PFSK-1 (cell line): ENCODE measurements at regions not wholly inside any gene's neighbourhood (a gene's known extent, or its start where the extent isn't known, plus 50 kb on each side); places are given as distances from the start of the nearest gene placed in this dataset.

Experiments
- FOXP2 ChIP-seq: optimal IDR thresholded peaks from 2 replicates; pipeline ENCODE3; 2011; ENCODE audit warnings: borderline replicate concordance, control low read depth, inconsistent platforms; ENCODE audit not compliant: insufficient read depth; ENCODE audit errors: extremely low read length, extremely low read depth
- POLR2AphosphoS5 ChIP-seq: IDR thresholded peaks from 2 replicates; pipeline ENCODE4 v1.6.1; 2012; ENCODE audit warnings: low read depth, mild to moderate bottlenecking, control low read depth, low read length, moderate library complexity
- REST ChIP-seq, 2 experiments: IDR thresholded peaks; 2 replicates each; pipeline versions ENCODE4 v1.6.1 to v1.8.0; 2011 to 2012; ENCODE audit warnings: low read depth in 2 of 2, low read length in 2 of 2, control low read depth in 1 of 2, inconsistent platforms in 1 of 2, mild to moderate bottlenecking in 1 of 2, moderate library complexity in 1 of 2; ENCODE audit not compliant: insufficient read depth in 1 of 2
- SIN3A ChIP-seq: IDR thresholded peaks from 2 replicates; pipeline ENCODE4 v1.6.1; 2012; ENCODE audit warnings: mild to moderate bottlenecking, low read length, moderate library complexity, borderline replicate concordance; ENCODE audit not compliant: insufficient read depth
- TAF1 ChIP-seq: IDR thresholded peaks from 2 replicates; pipeline ENCODE4 v1.6.1; 2012; ENCODE audit warnings: low read length, control low read depth, borderline replicate concordance; ENCODE audit not compliant: insufficient read depth

GRCh38 chrX:20767346-20767745 is 500.6 kb upstream of the RPS6KA3 start:
- no peak for TF ChIP-seq SIN3A

GRCh38 chrX:20756585-20756984 is 489.9 kb upstream of the RPS6KA3 start:
- TF ChIP-seq POLR2AphosphoS5 (no peak), REST (IDR thresholded peaks at IDR 0.05; ENCODE audit: insufficient read depth in 1 of 2, low read depth in 2 of 2, low read length in 2 of 2) (no peak), FOXP2 (no peak), SIN3A (no peak), TAF1 (no peak)

- TF ChIP-seq REST (IDR thresholded peaks at IDR 0.05; ENCODE audit: insufficient read depth in 1 of 2, low read depth in 2 of 2, low read length in 2 of 2) (no peak), POLR2AphosphoS5 (no peak), SIN3A (no peak), TAF1 (no peak), FOXP2 (no peak)
These were observed 486.4 kb upstream of the RPS6KA3 start for GRCh38 chrX:20753076-20753475.

- TF ChIP-seq SIN3A (no peak), POLR2AphosphoS5 (no peak)
These were observed 480.0 kb upstream of the RPS6KA3 start for GRCh38 chrX:20746690-20747089.

GRCh38 chrX:20743046-20743445 is 476.3 kb upstream of the RPS6KA3 start:
- TF ChIP-seq SIN3A = no peak
- no peak for TF ChIP-seq FOXP2

- TF ChIP-seq SIN3A (no peak), FOXP2 (no peak), POLR2AphosphoS5 (no peak), REST (IDR thresholded peaks at IDR 0.05; ENCODE audit: insufficient read depth in 1 of 2, low read depth in 2 of 2, low read length in 2 of 2) (no peak), TAF1 (no peak)
These were observed 475.4 kb upstream of the RPS6KA3 start for GRCh38 chrX:20742106-20742505.

GRCh38 chrX:20740443-20740842 is 473.7 kb upstream of the RPS6KA3 start:
- no peak for TF ChIP-seq TAF1
- TF ChIP-seq POLR2AphosphoS5 = no peak
- no peak for TF ChIP-seq FOXP2
- TF ChIP-seq REST (IDR thresholded peaks at IDR 0.05; ENCODE audit: insufficient read depth in 1 of 2, low read depth in 2 of 2, low read length in 2 of 2) = no peak
- no peak for TF ChIP-seq SIN3A
